ENCODE measurements at regions not wholly inside any gene's neighbourhood (a gene's known extent, or its start where the extent isn't known, plus 50 kb on each side); places are given as distances from the start of the nearest gene placed in this dataset.
A peak's percentile ranks its signal among the peaks of the same experiment; 100 is the strongest.

DNA sequence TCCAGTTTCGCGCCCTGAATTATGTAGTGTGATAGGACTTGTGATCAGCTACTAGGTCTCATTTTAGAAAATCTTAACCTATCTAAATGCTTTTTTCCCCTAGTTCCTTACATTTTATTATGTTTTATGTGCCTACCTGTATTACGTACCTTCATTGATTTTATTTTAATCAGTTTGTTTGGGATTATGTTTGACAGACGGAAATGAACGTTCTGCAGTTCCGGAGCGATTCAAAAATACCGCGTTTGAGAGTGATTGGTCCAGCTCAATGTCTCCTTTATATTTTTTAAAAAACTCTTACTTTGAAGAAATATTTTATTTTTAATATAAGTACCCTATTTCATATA, 114.3 kb upstream of the BTN3A2 start:
- under 1% methylated on average over 9 of the region's 9 CpGs for WGBS
- DNase-seq (ENCODE audit: extremely low spot score) = no peak
- no peak overlapping the region for H3K27ac ChIP-seq (ENCODE audit: low read depth)

DNA sequence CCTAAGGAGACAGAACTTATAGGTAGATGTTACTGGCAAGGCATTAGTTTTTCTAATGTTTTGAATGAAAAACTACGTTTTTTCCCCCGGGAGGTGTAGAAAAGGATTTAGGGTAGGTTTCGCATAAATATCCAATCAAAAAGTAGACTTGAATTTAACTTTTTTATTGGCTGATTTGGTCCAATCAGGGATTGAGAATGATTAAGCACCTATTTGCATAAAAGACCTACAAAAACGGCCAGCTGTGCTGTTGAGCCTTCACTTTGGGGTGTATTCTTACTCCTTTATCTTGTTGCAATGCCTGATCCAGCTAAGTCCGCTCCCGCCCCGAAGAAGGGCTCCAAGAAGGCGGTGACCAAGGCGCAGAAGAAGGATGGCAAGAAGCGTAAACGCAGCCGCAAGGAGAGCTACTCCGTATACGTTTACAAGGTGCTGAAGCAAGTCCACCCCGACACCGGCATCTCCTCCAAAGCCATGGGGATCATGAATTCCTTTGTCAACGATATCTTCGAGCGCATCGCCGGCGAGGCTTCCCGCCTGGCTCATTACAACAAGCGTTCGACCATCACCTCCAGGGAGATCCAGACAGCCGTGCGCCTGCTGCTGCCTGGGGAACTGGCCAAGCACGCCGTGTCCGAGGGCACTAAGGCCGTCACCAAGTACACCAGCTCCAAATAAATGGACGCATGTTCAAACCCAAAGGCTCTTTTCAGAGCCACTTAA, 113.5 kb upstream of the BTN3A2 start:
- under 1% methylated on average over 32 of the region's 32 CpGs for WGBS
- Histone ChIP-seq H3K36me3 (ENCODE audit: insufficient read depth) (no peaks in the 10 kb centered on the region), H3K4me1 (ENCODE audit: insufficient read depth) (no peaks in the 10 kb centered on the region), H3K27ac (ENCODE audit: low read depth) (no peak overlapping the region), H3K4me3 (ENCODE audit: low read depth, low read length) (peak overlapping the region; percentile 8)
- peak; percentile 92 for DNase-seq (ENCODE audit: extremely low spot score)

More for the DNA sequence above, 114.3 kb upstream of the BTN3A2 start:
- no peaks in the 10 kb centered on the region for H3K36me3 ChIP-seq (ENCODE audit: insufficient read depth)
- no peaks in the 10 kb centered on the region for H3K4me1 ChIP-seq (ENCODE audit: insufficient read depth)
- H3K4me3 ChIP-seq (ENCODE audit: low read depth, low read length) = peak overlapping the region; percentile 6

DNA sequence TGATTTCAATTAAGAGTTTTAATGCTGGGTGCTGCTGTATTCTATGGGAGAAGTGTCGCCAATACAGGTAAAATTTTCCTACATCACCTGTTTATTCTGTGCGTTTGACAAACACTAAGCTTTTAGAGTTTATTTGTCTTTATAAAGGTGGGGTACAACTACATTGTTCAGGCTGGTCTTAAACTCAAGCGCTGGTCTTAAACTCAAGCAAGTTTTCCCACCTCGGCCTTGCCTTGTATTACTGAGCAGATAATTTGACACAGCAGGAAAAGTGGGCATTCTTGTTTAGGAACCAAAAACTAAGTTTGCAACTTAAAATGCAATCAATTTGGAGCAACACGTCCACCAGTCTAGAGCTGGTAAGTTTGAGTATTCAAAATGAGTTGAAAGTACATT, 112.9 kb upstream of the BTN3A2 start:
- no peaks in the 10 kb centered on the region for H3K4me1 ChIP-seq (ENCODE audit: insufficient read depth)
- no peaks in the 10 kb centered on the region for H3K36me3 ChIP-seq (ENCODE audit: insufficient read depth)
- 13% methylated on average over 5 of the region's 5 CpGs for WGBS
- peak overlapping the region; percentile 8 for H3K4me3 ChIP-seq (ENCODE audit: low read depth, low read length)
- no peak for DNase-seq (ENCODE audit: extremely low spot score)
- H3K27ac ChIP-seq (ENCODE audit: low read depth) = no peak overlapping the region

DNA sequence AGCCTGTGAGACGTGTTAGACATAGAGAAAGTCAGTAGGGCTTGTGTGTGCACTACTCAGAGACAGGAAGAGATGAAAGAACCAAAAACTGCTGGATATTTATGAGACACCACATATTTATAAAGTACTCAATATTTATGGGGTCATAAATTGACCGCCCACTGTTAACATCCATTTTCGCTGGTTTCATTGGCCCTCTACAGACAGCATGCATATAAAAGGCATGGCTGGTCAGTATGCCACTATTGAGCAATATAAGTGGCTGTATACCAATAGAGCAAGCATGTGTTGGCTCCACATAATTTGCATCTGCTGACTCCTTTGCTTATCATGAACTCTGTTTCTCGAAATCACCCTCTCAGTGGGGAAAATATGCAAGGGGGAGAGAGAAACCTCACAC, 110.3 kb upstream of the BTN3A2 start:
- H3K4me1 ChIP-seq (ENCODE audit: insufficient read depth) = no peaks in the 10 kb centered on the region
- H3K36me3 ChIP-seq (ENCODE audit: insufficient read depth) = no peaks in the 10 kb centered on the region
- no peak overlapping the region for H3K27ac ChIP-seq (ENCODE audit: low read depth)
- no peak for DNase-seq (ENCODE audit: extremely low spot score)
- no peak overlapping the region for H3K4me3 ChIP-seq (ENCODE audit: low read depth, low read length)
- 77% methylated on average over 4 of the region's 4 CpGs for WGBS

DNA sequence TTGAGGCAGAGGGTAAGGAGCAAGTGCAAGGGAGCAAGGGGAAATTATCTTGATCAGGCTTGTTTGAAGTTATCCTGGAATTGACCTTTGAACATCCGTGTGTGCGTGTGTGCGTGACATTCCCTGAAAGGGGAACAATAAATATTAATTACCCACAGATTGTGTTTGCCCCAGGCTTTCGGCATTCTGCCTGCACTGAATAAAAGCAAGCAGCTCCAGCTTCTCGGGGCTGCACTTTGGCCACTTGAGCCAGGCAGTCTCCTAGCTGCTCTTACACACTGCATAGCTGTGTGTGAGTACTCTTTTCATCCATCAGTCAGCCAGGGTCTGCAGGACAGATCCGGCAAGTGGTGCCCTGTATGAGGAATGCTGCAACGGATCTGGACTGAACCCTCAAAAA, 107.7 kb upstream of the BTN3A2 start:
- H3K4me1 ChIP-seq (ENCODE audit: insufficient read depth) = no peaks in the 10 kb centered on the region
- no peak for DNase-seq (ENCODE audit: extremely low spot score)
- 58% methylated on average over 7 of the region's 7 CpGs for WGBS
- H3K27ac ChIP-seq (ENCODE audit: low read depth) = no peak overlapping the region
- no peaks in the 10 kb centered on the region for H3K36me3 ChIP-seq (ENCODE audit: insufficient read depth)
- no peak overlapping the region for H3K4me3 ChIP-seq (ENCODE audit: low read depth, low read length)

DNA sequence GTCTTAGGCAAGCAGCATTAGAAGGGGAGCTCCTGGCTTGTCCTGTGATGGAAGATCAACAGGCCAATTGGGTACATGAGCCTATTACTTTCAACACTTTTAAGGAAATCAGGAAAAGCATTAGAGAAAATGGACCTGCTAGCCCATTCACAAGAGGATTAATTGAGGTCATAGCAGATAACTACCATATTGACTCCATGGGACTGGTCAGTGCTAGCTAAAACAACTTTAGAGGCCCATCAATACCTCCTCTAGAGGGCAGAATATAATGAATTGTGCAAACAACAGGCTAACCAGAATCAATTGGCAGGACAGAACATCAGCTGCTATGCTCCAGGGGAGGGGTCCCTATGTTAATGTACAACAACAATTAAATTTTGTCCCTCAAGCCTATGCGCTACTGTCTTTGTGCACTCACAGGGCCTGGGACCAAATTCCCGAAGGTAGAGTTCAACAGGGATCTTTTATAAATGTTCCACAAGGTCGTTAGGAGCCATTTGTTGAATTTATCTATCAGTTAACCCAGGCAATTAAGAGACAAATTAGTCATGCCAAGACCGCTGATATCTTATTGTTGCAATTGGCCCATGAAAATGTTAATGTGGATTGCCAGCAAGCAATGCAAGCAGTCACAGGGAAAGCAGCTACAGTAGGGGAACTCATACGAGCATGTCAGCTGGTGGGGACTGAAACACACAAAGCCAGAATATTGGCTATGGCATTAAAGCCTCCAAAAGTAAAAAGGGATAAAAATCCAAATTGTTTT, 106.6 kb upstream of the BTN3A2 start:
- no peak for DNase-seq (ENCODE audit: extremely low spot score)
- Histone ChIP-seq H3K36me3 (ENCODE audit: insufficient read depth) (no peaks in the 10 kb centered on the region), H3K4me3 (ENCODE audit: low read depth, low read length) (no peak overlapping the region), H3K27ac (ENCODE audit: low read depth) (no peak overlapping the region), H3K4me1 (ENCODE audit: insufficient read depth) (no peaks in the 10 kb centered on the region)
- WGBS = 87% methylated on average over 5 of the region's 5 CpGs

DNA sequence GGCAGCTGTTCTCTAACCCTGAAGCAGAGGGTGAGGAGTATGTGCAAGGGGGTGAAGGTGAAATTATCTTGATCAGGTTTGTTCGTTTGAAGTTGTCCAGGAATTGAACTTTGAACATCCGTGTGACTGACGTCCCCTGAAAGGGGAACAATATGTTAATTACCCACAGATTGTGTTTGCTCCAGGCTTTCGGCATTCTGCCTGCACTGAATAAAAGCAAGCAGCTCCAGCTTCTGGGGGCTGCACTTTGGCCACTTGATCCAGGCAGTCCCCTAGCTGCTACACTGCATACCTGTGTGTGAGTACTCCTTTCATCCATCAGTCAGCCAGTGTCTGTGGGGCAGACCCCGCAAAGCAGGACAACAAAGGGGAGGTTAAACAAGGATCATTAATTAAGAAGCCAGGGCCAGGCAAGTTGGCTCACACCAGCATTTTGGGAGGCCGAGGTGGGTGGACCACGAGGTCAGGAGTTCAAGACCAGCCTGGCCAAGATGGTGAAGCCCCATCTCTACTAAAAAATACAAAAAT, 104.8 kb upstream of the BTN3A2 start:
- Histone ChIP-seq H3K4me3 (ENCODE audit: low read depth, low read length) (no peak overlapping the region), H3K36me3 (ENCODE audit: insufficient read depth) (no peaks in the 10 kb centered on the region), H3K4me1 (ENCODE audit: insufficient read depth) (no peaks in the 10 kb centered on the region), H3K27ac (ENCODE audit: low read depth) (no peak overlapping the region)
- no peak for DNase-seq (ENCODE audit: extremely low spot score)
- WGBS = 86% methylated on average over 7 of the region's 7 CpGs

DNA sequence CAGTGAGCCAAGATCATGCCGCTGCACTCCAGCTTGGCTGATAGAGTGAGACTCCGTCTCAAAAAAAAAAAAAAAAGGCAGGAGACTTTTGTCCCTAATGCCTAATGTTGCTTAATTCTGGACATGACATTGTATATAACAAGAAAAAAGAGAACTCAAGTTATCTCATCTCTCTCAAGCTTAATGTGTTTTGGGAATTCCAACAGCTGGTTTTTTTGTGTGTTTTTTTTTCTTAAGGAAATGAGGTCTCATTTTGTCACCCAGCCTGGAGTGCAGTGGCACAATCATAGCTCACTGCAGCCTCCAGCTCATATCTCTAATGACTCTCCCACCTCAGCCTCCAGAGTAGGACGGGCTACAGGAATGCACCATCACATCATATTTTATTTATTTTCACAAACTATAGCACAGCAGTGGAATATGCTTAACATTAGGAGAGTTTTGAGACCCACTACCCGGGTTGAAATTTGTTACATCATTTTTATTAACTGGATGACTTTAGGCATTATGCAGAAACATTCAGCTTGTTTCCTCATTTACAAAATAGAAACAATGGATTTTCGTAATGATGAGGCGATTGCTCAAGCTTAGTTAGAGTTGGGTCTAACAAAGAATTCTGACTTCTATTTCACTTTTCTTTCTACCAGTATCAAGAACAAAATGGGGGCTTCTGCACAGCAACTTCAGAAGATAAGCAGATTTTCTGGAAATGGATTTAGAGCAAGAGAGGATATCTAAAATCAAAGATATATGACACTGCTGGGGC, 104.1 kb upstream of the BTN3A2 start:
- 90% methylated on average over 6 of the region's 6 CpGs for WGBS
- Histone ChIP-seq H3K27ac (ENCODE audit: low read depth) (no peak overlapping the region), H3K4me3 (ENCODE audit: low read depth, low read length) (no peak overlapping the region), H3K36me3 (ENCODE audit: insufficient read depth) (no peaks in the 10 kb centered on the region), H3K4me1 (ENCODE audit: insufficient read depth) (no peaks in the 10 kb centered on the region)
- no peak for DNase-seq (ENCODE audit: extremely low spot score)

DNA sequence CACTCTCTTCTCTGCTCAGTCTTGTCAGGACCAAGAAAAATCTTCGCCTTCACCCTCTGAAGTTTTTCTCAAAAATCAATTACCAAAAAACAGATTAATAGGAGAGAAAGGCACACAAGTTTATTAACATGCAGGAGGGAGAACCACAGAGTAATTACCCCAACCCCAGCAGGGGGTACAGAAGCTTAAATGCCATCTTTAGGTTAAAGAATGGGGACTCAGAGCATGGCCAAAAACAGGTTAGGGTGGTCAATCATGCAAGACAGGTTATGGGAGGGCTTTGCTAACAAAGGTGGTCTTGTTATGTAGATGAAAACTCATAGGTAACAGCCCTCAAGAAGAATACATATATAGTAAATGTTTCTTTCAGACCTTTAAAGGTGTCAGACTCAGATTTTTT, 100.5 kb upstream of the BTN3A2 start:
- H3K36me3 ChIP-seq (ENCODE audit: insufficient read depth) = no peaks in the 10 kb centered on the region
- no peak overlapping the region for H3K27ac ChIP-seq (ENCODE audit: low read depth)
- no peaks in the 10 kb centered on the region for H3K4me1 ChIP-seq (ENCODE audit: insufficient read depth)
- no peak for DNase-seq (ENCODE audit: extremely low spot score)
- WGBS = 92% methylated on average over 1 of the region's 1 CpG
- H3K4me3 ChIP-seq (ENCODE audit: low read depth, low read length) = no peak overlapping the region

DNA sequence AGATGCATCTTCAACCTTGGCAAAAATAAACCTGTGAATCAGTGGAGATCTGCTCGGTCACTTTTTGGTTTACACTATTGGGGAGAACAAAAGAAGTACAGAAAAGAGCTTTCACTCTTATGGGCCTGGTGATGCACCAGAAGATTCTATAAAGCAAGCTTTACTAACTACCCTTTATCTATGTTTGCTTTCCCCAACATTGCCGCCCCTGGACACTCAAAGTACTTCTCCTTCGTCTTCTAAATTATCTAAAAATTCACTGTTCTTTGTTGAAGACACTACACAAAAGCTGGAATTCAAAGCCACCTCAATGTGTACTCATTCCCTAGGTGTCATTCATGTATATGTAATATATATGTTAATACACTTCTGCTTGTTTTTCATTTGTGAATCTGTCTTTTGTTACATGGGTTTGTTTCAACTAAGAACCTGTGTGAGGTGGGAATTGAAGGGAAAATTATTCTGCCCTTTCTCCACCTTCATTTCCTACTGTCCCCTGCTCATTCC, 97.9 kb upstream of the BTN3A2 start:
- H3K36me3 ChIP-seq (ENCODE audit: insufficient read depth) = no peaks in the 10 kb centered on the region
- DNase-seq (ENCODE audit: extremely low spot score) = no peak
- no peak overlapping the region for H3K27ac ChIP-seq (ENCODE audit: low read depth)
- WGBS = 86% methylated on average over 3 of the region's 3 CpGs
- H3K4me1 ChIP-seq (ENCODE audit: insufficient read depth) = no peaks in the 10 kb centered on the region
- H3K4me3 ChIP-seq (ENCODE audit: low read depth, low read length) = no peak overlapping the region

DNA sequence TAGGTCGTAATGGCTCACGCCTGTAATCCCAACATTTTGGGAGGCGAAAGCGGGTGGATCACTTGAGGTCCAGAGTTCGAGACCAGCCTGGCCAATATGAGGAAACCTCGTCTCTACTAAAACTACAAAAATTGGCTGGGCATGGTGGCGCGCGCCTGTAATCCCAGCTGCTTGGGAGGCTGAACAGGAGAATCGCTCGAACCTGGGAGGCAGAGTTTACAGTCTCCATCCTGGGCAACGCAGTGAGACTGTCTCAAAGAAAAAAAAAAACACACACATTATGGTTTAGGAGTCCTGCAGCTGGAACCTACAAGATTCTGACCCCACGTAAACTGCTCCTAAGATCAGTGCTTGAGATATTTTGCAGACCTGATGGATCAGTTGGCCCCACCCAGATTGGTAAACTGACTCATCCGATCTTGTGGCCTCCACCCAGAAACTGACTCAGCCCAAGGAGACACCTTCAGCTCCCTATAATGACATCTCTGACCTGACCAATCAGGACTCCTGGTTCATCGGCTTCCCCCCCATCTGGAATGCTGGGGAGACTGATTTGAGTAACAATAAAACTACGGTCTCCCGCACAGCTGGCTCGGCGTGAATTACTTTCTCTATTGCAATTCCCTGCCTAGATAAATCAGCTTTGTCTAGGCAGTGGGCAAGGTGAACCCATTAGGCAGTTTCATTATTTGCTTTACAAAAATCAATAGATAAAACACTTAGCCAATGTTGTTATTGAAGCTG, 96.2 kb upstream of the BTN3A2 start:
- H3K4me1 ChIP-seq (ENCODE audit: insufficient read depth) = no peaks in the 10 kb centered on the region
- no peak for DNase-seq (ENCODE audit: extremely low spot score)
- no peaks in the 10 kb centered on the region for H3K36me3 ChIP-seq (ENCODE audit: insufficient read depth)
- WGBS = 80% methylated on average over 19 of the region's 19 CpGs
- no peak overlapping the region for H3K27ac ChIP-seq (ENCODE audit: low read depth)
- H3K4me3 ChIP-seq (ENCODE audit: low read depth, low read length) = no peak overlapping the region

DNA sequence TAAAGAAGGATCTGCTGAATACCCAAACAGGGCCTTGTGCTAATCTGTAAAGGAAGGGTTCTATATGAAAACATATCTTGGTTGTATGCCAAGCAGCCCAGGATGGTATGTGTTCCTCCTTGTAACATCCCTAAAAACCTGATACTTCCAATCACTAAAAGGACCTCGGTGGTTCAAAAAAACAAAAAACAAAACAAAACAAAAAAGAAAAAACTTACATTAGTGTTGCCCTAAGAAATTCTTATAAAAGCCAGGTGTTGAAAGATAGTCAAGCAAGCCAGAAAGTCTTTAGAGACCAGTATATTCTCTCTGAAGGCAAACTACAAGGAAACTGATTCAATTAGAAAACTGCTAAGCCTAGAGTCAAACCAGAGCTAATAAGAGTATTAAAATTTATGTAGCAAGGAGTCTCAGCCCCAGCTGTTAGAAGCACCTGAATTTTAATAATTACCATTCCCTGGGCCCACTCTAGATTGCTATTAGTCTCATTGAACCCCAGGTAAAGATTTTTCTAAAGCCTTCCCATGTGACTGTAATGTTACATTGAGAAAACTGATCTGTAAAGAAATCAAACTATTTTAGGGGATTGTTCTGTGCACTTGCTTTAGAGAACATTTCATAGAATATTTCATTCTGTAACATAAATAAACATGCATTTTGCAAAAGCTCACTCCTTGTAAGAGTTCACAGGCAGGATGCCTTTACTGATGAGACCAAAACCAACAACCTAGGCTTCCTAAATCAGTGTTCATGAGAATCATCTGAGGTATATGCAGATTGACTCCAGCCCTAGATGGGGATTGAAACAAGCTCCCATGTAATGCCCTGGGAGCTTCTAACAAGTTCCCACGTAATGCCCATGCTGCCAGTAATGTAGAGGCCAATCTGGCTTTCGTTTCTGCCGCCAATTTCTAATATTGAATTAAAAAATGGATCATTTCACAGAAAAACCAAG, 95.2 kb upstream of the BTN3A2 start:
- 32% methylated on average over 4 of the region's 4 CpGs for WGBS
- H3K27ac ChIP-seq (ENCODE audit: low read depth) = no peak overlapping the region
- no peak overlapping the region for H3K4me3 ChIP-seq (ENCODE audit: low read depth, low read length)
- no peaks in the 10 kb centered on the region for H3K36me3 ChIP-seq (ENCODE audit: insufficient read depth)
- no peak for DNase-seq (ENCODE audit: extremely low spot score)
- no peaks in the 10 kb centered on the region for H3K4me1 ChIP-seq (ENCODE audit: insufficient read depth)
